Ascending aorta (tissue), 2 donors: ENCODE measurements at regions not wholly inside any gene's neighbourhood (a gene's known extent, or its start where the extent isn't known, plus 50 kb on each side); places are given as distances from the start of the nearest gene placed in this dataset.

ENCODE experiments used
- DNase-seq, 2 donors: peaks; one replicate each; pipeline ENCODE4 v3.0.0-alpha.2; 2019; ENCODE audit warnings: low spot score in 2 of 2
- H3K27ac ChIP-seq, 2 donors: fragments of 200-600 bp; sonication (generic); one replicate each; pipeline ENCODE4 v1.5.1; 2016 to 2017; ENCODE audit warnings: mild to moderate bottlenecking in 1 of 2
- H3K27me3 ChIP-seq: fragments of 200-600 bp; sonication (generic); one replicate; pipeline ENCODE4 v1.5.1; 2017
- H3K36me3 ChIP-seq, 2 donors: fragments of 200-600 bp; sonication (generic); one replicate each; pipeline ENCODE4 v1.5.1; 2016
- H3K4me1 ChIP-seq, 2 donors: fragments of 200-600 bp; sonication (generic); one replicate each; pipeline ENCODE4 v1.5.1; 2016 to 2017; ENCODE audit warnings: mild to moderate bottlenecking in 1 of 2
- H3K4me3 ChIP-seq, 2 donors: fragments of 200-600 bp; sonication (generic); one replicate each; pipeline ENCODE4 v1.5.1; 2016 to 2017; ENCODE audit warnings: mild to moderate bottlenecking in 1 of 2
- H3K9me3 ChIP-seq, 2 donors: fragments of 200-600 bp; sonication (generic); one replicate each; pipeline ENCODE4 v1.5.1; 2016
- CTCF ChIP-seq, 3 experiments: fragments of 200-600 bp in 2 of 3; fragments of 450-650 bp in 1 of 3; sonication (generic) in 2 of 3; IDR thresholded peaks; one replicate each; pipeline ENCODE4 v1.5.1; 2016 to 2019; ENCODE audit warnings: antibody characterized with exemption in 3 of 3, mild to moderate bottlenecking in 1 of 3, moderate library complexity in 1 of 3
- intact Hi-C: fragments of 100-400 bp; cut with DNase I; formaldehyde crosslinking; loops from one replicate; pipeline ENCODE4 v1.15.1; 2023

GRCh38 chr1:4002741-4003140, 102.7 kb upstream of the C1orf174 start:
- intact Hi-C loops: no loop called here
- Histone ChIP-seq H3K36me3 (no peaks in the 10 kb centered on the region), H3K4me1 (no peaks in the 10 kb centered on the region), H3K27me3 (no peaks in the 10 kb centered on the region), H3K4me3 (no peak overlapping the region), H3K9me3 (no peaks in the 10 kb centered on the region), H3K27ac (no peak overlapping the region)
- TF ChIP-seq CTCF (IDR thresholded peaks at IDR 0.05): no peak
- no peak for DNase-seq

- H3K36me3 ChIP-seq: no peaks in the 10 kb centered on the region
- H3K4me1 ChIP-seq: no peaks in the 10 kb centered on the region
- H3K27ac ChIP-seq: no peak overlapping the region
- intact Hi-C loops: no loop called here
- H3K4me3 ChIP-seq: no peak overlapping the region
- TF ChIP-seq CTCF (IDR thresholded peaks at IDR 0.05): no peak
- no peaks in the 10 kb centered on the region for H3K27me3 ChIP-seq
- no peaks in the 10 kb centered on the region for H3K9me3 ChIP-seq
- peak in 1 of 2 donors; percentile 43 for DNase-seq
Measured at GRCh38 chr1:4003846-4004505, 103.9 kb upstream of the C1orf174 start.

DNA sequence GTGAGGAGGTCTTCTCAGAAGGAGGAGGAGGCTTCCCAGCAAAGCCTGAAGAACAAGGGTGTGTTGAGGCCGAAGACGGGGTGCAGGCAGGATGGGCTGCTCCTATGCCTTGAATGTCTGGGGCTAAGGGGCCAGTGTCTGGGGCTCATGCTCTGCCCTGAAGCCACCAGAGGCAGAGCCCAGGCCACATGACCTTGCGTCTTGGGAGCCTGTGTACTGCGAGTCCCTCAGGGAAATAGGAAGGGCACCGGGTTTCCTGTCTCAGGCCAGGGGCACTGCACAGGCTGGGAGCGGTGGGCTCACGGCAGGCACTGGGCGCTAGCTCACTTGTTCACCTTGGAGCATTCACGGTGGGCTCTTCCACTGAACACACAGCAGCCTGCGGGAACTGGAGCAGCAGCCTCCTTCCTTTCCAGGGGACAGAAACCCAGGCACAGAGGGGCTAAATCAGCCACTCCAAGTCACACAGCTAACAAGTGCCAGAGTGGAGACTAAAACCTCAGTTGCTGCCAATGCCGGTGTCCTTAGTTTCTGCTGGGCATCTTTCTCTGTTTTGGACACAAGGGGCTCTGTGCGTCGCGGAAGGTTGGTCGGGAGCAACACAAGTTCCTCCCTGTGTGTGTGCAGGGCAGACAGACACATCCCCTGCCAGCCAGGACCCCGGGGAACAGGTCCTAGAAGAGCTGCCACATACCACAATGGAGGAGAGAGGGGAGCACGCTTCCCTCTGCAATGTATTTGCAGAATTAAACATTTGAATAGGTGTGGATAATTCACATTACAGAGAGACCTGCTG, 104.8 kb upstream of the C1orf174 start:
- intact Hi-C loops: no loop called here
- DNase-seq: peak in 1 of 2 donors; percentile 34
- H3K4me3 ChIP-seq: no peak overlapping the region
- H3K27me3 ChIP-seq: no peaks in the 10 kb centered on the region
- no peaks in the 10 kb centered on the region for H3K36me3 ChIP-seq
- no peaks in the 10 kb centered on the region for H3K9me3 ChIP-seq
- no peaks in the 10 kb centered on the region for H3K4me1 ChIP-seq
- no peak overlapping the region for H3K27ac ChIP-seq
- TF ChIP-seq CTCF (IDR thresholded peaks at IDR 0.05): no peak

- no peak for DNase-seq
- Histone ChIP-seq H3K4me1 (no peaks in the 10 kb centered on the region), H3K4me3 (no peak overlapping the region), H3K9me3 (no peaks in the 10 kb centered on the region), H3K27me3 (no peaks in the 10 kb centered on the region), H3K27ac (no peak overlapping the region), H3K36me3 (no peaks in the 10 kb centered on the region)
- intact Hi-C loops: no loop called here
- TF ChIP-seq CTCF (IDR thresholded peaks at IDR 0.05): no peak
Measured at GRCh38 chr1:4005431-4005830, 105.4 kb upstream of the C1orf174 start.

- no peak for TF ChIP-seq CTCF (IDR thresholded peaks at IDR 0.05)
- Histone ChIP-seq H3K27ac (no peak overlapping the region), H3K4me3 (no peak overlapping the region), H3K4me1 (no peaks in the 10 kb centered on the region), H3K27me3 (no peaks in the 10 kb centered on the region), H3K9me3 (no peaks in the 10 kb centered on the region), H3K36me3 (no peaks in the 10 kb centered on the region)
- peak in 1 of 2 donors; percentile 38 for DNase-seq
- intact Hi-C loops: no loop called here
Measured at GRCh38 chr1:4006676-4007374, 106.8 kb upstream of the C1orf174 start.
